IPS DF 4.7 (cell line): ENCODE measurements at regions not wholly inside any gene's neighbourhood (a gene's known extent, or its start where the extent isn't known, plus 50 kb on each side); places are given as distances from the start of the nearest gene placed in this dataset.

Source experiments
- DNase-seq: peaks from one replicate; pipeline ENCODE4 v3.0.0-alpha.2; 2013; ENCODE audit warnings: low spot score; ENCODE audit errors: extremely low read depth

GRCh38 chr21:40976198-40977109 lies 129.5 kb upstream of the DSCAM start:
- DNase-seq: no peak

- no peak for DNase-seq
These were observed 138.4 kb upstream of the DSCAM start for GRCh38 chr21:40985370-40985769.

GRCh38 chr21:40990366-40990765 lies 143.4 kb upstream of the DSCAM start:
- no peak for DNase-seq

GRCh38 chr21:40997831-40998230 lies 150.9 kb upstream of the DSCAM start:
- no peak for DNase-seq

GRCh38 chr21:41000838-41001237 lies 153.9 kb upstream of the DSCAM start:
- DNase-seq: no peak

- no peak for DNase-seq
These were observed 159.7 kb upstream of the DSCAM start for GRCh38 chr21:41006636-41007035.

- no peak for DNase-seq
These were observed 159.6 kb upstream of the BACE2 start for GRCh38 chr21:41008351-41008750.

- DNase-seq: no peak
These were observed 159.0 kb upstream of the BACE2 start for GRCh38 chr21:41008974-41009373.

- no peak for DNase-seq
These were observed 158.4 kb upstream of the BACE2 start for GRCh38 chr21:41009398-41010100.

- no peak for DNase-seq
These were observed 157.9 kb upstream of the BACE2 start for GRCh38 chr21:41010101-41010435.

GRCh38 chr21:41011098-41011731 lies 156.7 kb upstream of the BACE2 start:
- DNase-seq: no peak

- no peak for DNase-seq
These were observed 156.0 kb upstream of the BACE2 start for GRCh38 chr21:41011951-41012366.

GRCh38 chr21:41012425-41012824 lies 155.5 kb upstream of the BACE2 start:
- no peak for DNase-seq

GRCh38 chr21:41016472-41016871 lies 151.5 kb upstream of the BACE2 start:
- no peak for DNase-seq

- DNase-seq: no peak
These were observed 149.5 kb upstream of the BACE2 start for GRCh38 chr21:41018431-41018830.

GRCh38 chr21:41023936-41024335 lies 144.0 kb upstream of the BACE2 start:
- DNase-seq: no peak

GRCh38 chr21:41024341-41024740 lies 143.6 kb upstream of the BACE2 start:
- no peak for DNase-seq

GRCh38 chr21:41024746-41025254 lies 143.2 kb upstream of the BACE2 start:
- DNase-seq: no peak

- no peak for DNase-seq
These were observed 138.4 kb upstream of the BACE2 start for GRCh38 chr21:41029571-41029970.

GRCh38 chr21:41031701-41032220 lies 136.2 kb upstream of the BACE2 start:
- DNase-seq: no peak

GRCh38 chr21:41032541-41032940 lies 135.4 kb upstream of the BACE2 start:
- no peak for DNase-seq

- no peak for DNase-seq
These were observed 130.7 kb upstream of the BACE2 start for GRCh38 chr21:41037212-41037611.
